Osteocyte (in vitro differentiated cells): ENCODE measurements at regions not wholly inside any gene's neighbourhood (a gene's known extent, or its start where the extent isn't known, plus 50 kb on each side); places are given as distances from the start of the nearest gene placed in this dataset.

ENCODE experiments used
- DNase-seq: peaks from one replicate; pipeline ENCODE4 v3.0.0; 2021; ENCODE audit warnings: mixed read lengths; ENCODE audit not compliant: unreplicated experiment; ENCODE audit errors: extremely low spot score
- H3K27ac Mint-ChIP-seq: one replicate; pipeline ENCODE4 v1.8.0; 2021; ENCODE audit warnings: mild to moderate bottlenecking, mixed read lengths; ENCODE audit not compliant: unreplicated experiment
- H3K27me3 Mint-ChIP-seq: one replicate; pipeline ENCODE4 v1.8.0; 2021; ENCODE audit warnings: mixed read lengths; ENCODE audit not compliant: unreplicated experiment
- H3K36me3 Mint-ChIP-seq: one replicate; pipeline ENCODE4 v1.8.0; 2021; ENCODE audit warnings: mixed read lengths; ENCODE audit not compliant: unreplicated experiment
- H3K4me1 Mint-ChIP-seq: one replicate; pipeline ENCODE4 v1.8.0; 2021; ENCODE audit warnings: mixed read lengths; ENCODE audit not compliant: unreplicated experiment
- H3K4me3 Mint-ChIP-seq: one replicate; pipeline ENCODE4 v1.8.0; 2021; ENCODE audit warnings: mild to moderate bottlenecking, moderate library complexity, mixed read lengths; ENCODE audit not compliant: unreplicated experiment
- H3K9me3 Mint-ChIP-seq: one replicate; pipeline ENCODE4 v1.8.0; 2021; ENCODE audit warnings: mixed read lengths; ENCODE audit not compliant: unreplicated experiment
- TF ChIP-seq, protein P1 (sequence below): fragments of 200-600 bp; sonication (generic); IDR thresholded peaks from 2 replicates; pipeline ENCODE4 v1.5.0; 2021; ENCODE audit warnings: antibody characterized with exemption, mild to moderate bottlenecking, moderate library complexity

DNA sequence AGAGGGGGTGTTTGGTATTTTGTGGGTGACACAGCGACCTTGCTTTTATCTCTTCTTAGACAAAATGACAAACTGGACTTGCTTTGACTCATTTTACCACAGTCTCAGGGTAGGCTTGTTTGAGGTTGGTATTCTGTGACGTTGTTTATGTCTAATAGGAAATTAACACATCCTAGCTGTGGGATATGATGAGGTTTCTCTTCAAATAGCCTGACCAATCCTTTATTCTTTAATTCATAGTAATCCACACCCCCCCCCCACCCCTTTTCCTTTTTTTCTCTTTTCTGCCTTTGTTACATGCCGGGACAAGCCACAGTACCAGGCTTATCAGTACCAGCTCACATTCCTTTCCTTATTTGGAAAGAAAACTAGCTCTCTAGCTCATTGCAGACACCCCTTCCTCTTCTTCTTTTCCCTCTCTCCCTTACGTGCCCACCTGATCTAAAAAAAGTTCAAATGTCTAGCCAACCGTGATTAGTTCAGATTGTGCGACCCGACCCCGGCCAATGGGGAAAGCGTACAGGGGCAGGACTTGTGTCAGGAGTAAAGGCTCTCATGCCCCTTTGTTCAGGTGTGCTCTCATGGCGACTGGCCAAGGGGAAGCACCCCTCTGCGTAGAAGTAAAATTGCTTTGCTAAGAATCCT, 52.2 kb upstream of the PTPRM start:
- TF ChIP-seq, protein P1, sequence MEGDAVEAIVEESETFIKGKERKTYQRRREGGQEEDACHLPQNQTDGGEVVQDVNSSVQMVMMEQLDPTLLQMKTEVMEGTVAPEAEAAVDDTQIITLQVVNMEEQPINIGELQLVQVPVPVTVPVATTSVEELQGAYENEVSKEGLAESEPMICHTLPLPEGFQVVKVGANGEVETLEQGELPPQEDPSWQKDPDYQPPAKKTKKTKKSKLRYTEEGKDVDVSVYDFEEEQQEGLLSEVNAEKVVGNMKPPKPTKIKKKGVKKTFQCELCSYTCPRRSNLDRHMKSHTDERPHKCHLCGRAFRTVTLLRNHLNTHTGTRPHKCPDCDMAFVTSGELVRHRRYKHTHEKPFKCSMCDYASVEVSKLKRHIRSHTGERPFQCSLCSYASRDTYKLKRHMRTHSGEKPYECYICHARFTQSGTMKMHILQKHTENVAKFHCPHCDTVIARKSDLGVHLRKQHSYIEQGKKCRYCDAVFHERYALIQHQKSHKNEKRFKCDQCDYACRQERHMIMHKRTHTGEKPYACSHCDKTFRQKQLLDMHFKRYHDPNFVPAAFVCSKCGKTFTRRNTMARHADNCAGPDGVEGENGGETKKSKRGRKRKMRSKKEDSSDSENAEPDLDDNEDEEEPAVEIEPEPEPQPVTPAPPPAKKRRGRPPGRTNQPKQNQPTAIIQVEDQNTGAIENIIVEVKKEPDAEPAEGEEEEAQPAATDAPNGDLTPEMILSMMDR = no peak
- H3K27ac Mint-ChIP-seq = no peak overlapping the region
- H3K4me1 Mint-ChIP-seq = peaks cover 7% of the 10 kb centered on the region
- H3K9me3 Mint-ChIP-seq = no peaks in the 10 kb centered on the region
- DNase-seq = no peak
- no peaks in the 10 kb centered on the region for H3K36me3 Mint-ChIP-seq
- no peak overlapping the region for H3K4me3 Mint-ChIP-seq
- H3K27me3 Mint-ChIP-seq = peaks cover 22% of the 10 kb centered on the region

DNA sequence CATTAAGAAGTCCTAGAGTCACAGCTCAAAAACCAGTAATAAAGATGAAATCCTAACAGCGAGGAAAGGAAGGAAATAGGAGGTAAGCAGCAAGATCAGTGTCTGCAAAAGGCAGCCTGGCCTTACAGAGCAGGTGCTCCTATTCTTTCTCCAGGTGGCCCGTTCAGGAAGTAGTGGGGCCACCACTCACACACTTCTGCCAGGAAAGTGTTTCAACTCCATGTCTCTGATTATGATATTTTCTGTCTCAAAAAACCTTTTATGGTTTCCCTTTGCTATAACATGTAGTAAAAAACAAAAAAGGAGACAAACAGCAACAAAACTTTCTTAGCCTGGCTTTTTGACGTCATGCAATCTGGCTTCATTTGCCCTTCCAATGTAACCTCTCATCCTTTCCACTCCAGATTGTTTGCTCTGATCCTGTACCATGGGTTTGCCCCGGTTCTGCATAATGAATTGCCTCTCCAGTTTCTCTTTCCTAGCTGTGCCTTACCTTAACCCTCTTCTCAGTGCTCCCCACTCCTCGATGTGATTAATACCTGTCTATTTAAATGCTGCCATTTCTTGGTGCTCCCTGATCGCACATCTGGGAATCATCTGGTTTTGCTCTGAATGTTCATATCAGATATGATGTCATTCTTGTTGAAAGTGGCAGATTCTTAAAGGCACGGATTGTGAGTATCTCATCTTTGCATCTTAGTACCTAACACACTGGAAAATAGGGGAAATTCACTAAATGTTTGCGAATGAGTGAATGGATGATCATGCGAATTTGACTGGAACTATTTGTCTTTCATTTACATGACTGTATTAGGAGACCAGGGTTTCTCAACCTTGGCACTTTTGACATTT, 50.6 kb upstream of the PTPRM start:
- no peak overlapping the region for H3K4me3 Mint-ChIP-seq
- H3K9me3 Mint-ChIP-seq = no peaks in the 10 kb centered on the region
- no peak overlapping the region for H3K27ac Mint-ChIP-seq
- peaks cover 24% of the 10 kb centered on the region for H3K27me3 Mint-ChIP-seq
- DNase-seq = no peak
- H3K36me3 Mint-ChIP-seq = no peaks in the 10 kb centered on the region
- TF ChIP-seq, protein P1 = no peak
- peaks cover 7% of the 10 kb centered on the region for H3K4me1 Mint-ChIP-seq
